OCI-LY1 (cell line): ENCODE measurements at regions not wholly inside any gene's neighbourhood (a gene's known extent, or its start where the extent isn't known, plus 50 kb on each side); places are given as distances from the start of the nearest gene placed in this dataset.

Experiments used
- H2AFZ ChIP-seq: fragments of 200-600 bp; sonication (generic), shearing (Covaris generic); 2 replicates; pipeline ENCODE4 v1.6.0; 2014; ENCODE audit warnings: antibody characterized with exemption, mild to moderate bottlenecking, low read length
- H3F3A ChIP-seq: fragments of 200-600 bp; sonication (generic), shearing (Covaris generic); 2 replicates; pipeline ENCODE4 v1.6.0; 2014; ENCODE audit warnings: mild to moderate bottlenecking, antibody characterized with exemption, low read length, moderate library complexity; ENCODE audit not compliant: insufficient read depth
- H3K27ac ChIP-seq: fragments of 200-600 bp; sonication (generic); 2 replicates; pipeline ENCODE4 v1.5.1; 2014; ENCODE audit warnings: low read length, mixed run types, mild to moderate bottlenecking, low read depth; ENCODE audit not compliant: poor library complexity, severe bottlenecking
- H3K27me3 ChIP-seq: fragments of 200-600 bp; sonication (generic); 2 replicates; pipeline ENCODE4 v1.6.0; 2014; ENCODE audit warnings: antibody characterized with exemption, mild to moderate bottlenecking, low read length, moderate library complexity; ENCODE audit not compliant: insufficient read depth
- H3K36me3 ChIP-seq: fragments of 200-600 bp; sonication (generic); 2 replicates; pipeline ENCODE4 v1.6.1; 2014; ENCODE audit warnings: mild to moderate bottlenecking, antibody characterized with exemption, low read length, moderate library complexity, mixed read lengths; ENCODE audit not compliant: insufficient read depth
- H3K4me1 ChIP-seq: fragments of 200-600 bp; sonication (generic); 2 replicates; pipeline ENCODE4 v1.5.1; 2014; ENCODE audit warnings: mild to moderate bottlenecking, low read length, moderate library complexity; ENCODE audit not compliant: insufficient read depth, severe bottlenecking
- H3K4me2 ChIP-seq: fragments of 200-600 bp; sonication (generic), shearing (Covaris generic); 2 replicates; pipeline ENCODE4 v1.6.1; 2014; ENCODE audit warnings: low read length
- H3K4me3 ChIP-seq: fragments of 200-600 bp; sonication (generic); 2 replicates; pipeline ENCODE4 v1.5.1; 2014; ENCODE audit warnings: low read length, low read depth, mild to moderate bottlenecking, mixed read lengths; ENCODE audit not compliant: poor library complexity, severe bottlenecking
- H3K79me2 ChIP-seq: fragments of 200-600 bp; shearing (Covaris generic); 2 replicates; pipeline ENCODE4 v1.6.1; 2016; ENCODE audit warnings: mixed run types, low read length, mixed read lengths; ENCODE audit not compliant: insufficient read depth
- H3K9ac ChIP-seq: fragments of 200-600 bp; sonication (generic), shearing (Covaris generic); 2 replicates; pipeline ENCODE4 v1.6.1; 2014; ENCODE audit warnings: mild to moderate bottlenecking, low read length, mixed read lengths
- H3K9me2 ChIP-seq: fragments of 200-600 bp; sonication (generic), shearing (Covaris generic); 2 replicates; pipeline ENCODE4 v1.6.1; 2014; ENCODE audit warnings: low read depth, mild to moderate bottlenecking, low read length, mixed read lengths
- H3K9me3 ChIP-seq: fragments of 200-600 bp; shearing (Covaris generic); 2 replicates; pipeline ENCODE4 v1.6.1; 2014; ENCODE audit warnings: low read length, mixed read lengths
- H4K20me1 ChIP-seq: fragments of 200-600 bp; sonication (generic), shearing (Covaris generic); 2 replicates; pipeline ENCODE4 v1.6.0; 2016; ENCODE audit warnings: mild to moderate bottlenecking, low read length; ENCODE audit not compliant: insufficient read depth
- CTCF ChIP-seq: fragments of 200-600 bp; sonication (generic), shearing (Covaris generic); IDR thresholded peaks from 2 replicates; pipeline ENCODE4 v1.5.1; 2017; ENCODE audit warnings: mild to moderate bottlenecking, antibody characterized with exemption, low read length, moderate library complexity, mixed read lengths
- EZH2 ChIP-seq: fragments of 200-600 bp; sonication (generic), shearing (Covaris generic); IDR thresholded peaks from 2 replicates; pipeline ENCODE4 v1.8.0; 2017; ENCODE audit warnings: borderline replicate concordance, mixed run types, mild to moderate bottlenecking, antibody characterized with exemption, low read length, moderate library complexity, mixed read lengths

DNA sequence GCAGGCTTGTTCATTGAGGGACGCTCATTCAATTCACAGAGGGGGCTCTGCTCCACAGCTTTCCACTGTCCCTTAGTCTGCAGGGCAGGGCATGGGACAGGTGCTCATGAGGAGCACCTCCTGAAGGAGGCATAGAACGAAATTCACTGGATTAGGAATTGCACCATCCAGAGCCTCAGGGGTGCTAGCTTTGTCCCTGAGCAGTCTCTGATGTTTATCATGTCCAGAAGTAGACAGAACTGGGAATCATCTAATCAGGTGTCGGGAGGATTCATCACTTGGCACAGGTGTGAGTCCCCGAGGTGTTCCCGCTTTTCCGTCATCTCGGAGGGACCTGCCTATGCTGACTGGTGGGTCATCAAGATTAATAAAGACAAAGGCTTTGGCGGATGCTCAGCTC, 321.4 kb downstream of the AJAP1 start:
- Histone ChIP-seq H3K4me3 (no peak overlapping the region), H3K27ac (no peak overlapping the region), H3K9me3 (no peaks in the 10 kb centered on the region), H3K4me1 (no peaks in the 10 kb centered on the region), H3K9me2 (no peaks in the 10 kb centered on the region), H2AFZ (no peak overlapping the region), H3K9ac (no peak overlapping the region), H3K4me2 (no peak overlapping the region), H3K79me2 (no peaks in the 10 kb centered on the region), H3K36me3 (no peaks in the 10 kb centered on the region), H3F3A (no peaks in the 10 kb centered on the region), H3K27me3 (peaks cover 3% of the 10 kb centered on the region; the same call in 1 of the 2 replicates), H4K20me1 (no peaks in the 10 kb centered on the region)
- TF ChIP-seq CTCF (no peak), EZH2 (no peak)

DNA sequence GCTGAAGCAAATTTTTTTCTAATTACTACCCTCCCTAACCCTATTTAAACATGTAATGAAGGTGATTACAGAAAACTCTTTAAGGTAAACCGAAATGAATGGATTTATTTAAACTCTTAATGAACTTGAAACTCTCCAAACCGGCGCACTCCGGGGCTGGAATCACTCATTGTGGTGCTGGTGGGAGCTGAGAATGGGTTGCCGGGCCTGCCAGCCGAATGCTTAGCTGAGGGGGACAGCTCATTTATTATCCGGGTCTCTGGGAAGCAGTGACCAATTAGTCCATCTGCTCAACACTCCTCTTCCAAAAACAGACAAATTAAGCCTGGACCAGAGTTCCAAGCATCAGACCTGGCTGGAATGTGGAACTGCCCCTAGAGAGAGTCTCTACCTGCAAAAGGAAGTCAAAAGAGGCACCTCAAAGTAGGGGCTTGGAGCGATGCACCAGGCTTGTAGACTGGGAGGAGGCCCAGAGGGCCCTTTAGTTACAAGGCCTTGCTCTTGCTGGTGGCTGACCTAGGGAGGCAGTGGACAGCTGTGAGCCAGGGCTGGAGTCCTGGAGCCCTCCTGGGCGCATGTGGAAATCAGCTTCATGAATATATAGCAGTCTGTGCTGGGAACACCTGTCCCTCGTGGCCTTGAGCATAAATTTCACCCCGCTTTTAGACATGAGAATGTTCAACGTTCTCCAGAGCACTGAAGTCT, 320.7 kb downstream of the AJAP1 start:
- Histone ChIP-seq H2AFZ (no peak overlapping the region), H3K9me3 (no peaks in the 10 kb centered on the region), H3K4me2 (no peak overlapping the region), H3F3A (no peaks in the 10 kb centered on the region), H3K4me1 (no peaks in the 10 kb centered on the region), H3K27ac (no peak overlapping the region), H4K20me1 (no peaks in the 10 kb centered on the region), H3K79me2 (no peaks in the 10 kb centered on the region), H3K36me3 (no peaks in the 10 kb centered on the region), H3K27me3 (peaks cover 3% of the 10 kb centered on the region; the same call in 1 of the 2 replicates), H3K9me2 (no peaks in the 10 kb centered on the region), H3K4me3 (no peak overlapping the region), H3K9ac (no peak overlapping the region)
- TF ChIP-seq CTCF (no peak), EZH2 (no peak)

DNA sequence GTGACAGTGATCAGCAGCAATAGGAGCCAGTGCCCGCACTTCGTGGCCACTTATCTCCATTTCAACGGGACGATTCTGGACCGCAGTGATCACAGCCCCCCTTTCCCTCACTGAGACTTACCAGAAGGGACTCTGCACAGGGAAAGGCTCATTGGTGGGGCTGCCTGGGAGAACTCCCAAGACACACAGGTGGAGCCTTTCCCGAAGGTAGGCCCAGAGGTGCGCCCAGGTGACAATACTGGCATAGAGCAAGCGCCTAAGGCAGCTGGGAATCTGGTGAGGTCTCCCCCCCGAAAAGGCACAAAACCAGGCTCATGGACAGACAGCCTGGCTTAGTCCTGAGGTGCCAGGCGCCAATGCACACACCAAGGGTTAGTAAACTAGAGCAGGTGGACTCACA, 318.9 kb downstream of the AJAP1 start:
- no peaks in the 10 kb centered on the region for H3K9me3 ChIP-seq
- no peaks in the 10 kb centered on the region for H3K4me1 ChIP-seq
- peaks cover 3% of the 10 kb centered on the region; the same call in 1 of the 2 replicates for H3K27me3 ChIP-seq
- H3K4me2 ChIP-seq: no peak overlapping the region
- H4K20me1 ChIP-seq: no peaks in the 10 kb centered on the region
- no peaks in the 10 kb centered on the region for H3K79me2 ChIP-seq
- no peak overlapping the region for H3K4me3 ChIP-seq
- H3K36me3 ChIP-seq: no peaks in the 10 kb centered on the region
- no peaks in the 10 kb centered on the region for H3F3A ChIP-seq
- H3K27ac ChIP-seq: no peak overlapping the region
- no peak overlapping the region for H2AFZ ChIP-seq
- TF ChIP-seq EZH2: no peak
- no peak for TF ChIP-seq CTCF
- no peak overlapping the region for H3K9ac ChIP-seq
- no peaks in the 10 kb centered on the region for H3K9me2 ChIP-seq
